ENCODE measurements at regions not wholly inside any gene's neighbourhood (a gene's known extent, or its start where the extent isn't known, plus 50 kb on each side); places are given as distances from the start of the nearest gene placed in this dataset.

DNA sequence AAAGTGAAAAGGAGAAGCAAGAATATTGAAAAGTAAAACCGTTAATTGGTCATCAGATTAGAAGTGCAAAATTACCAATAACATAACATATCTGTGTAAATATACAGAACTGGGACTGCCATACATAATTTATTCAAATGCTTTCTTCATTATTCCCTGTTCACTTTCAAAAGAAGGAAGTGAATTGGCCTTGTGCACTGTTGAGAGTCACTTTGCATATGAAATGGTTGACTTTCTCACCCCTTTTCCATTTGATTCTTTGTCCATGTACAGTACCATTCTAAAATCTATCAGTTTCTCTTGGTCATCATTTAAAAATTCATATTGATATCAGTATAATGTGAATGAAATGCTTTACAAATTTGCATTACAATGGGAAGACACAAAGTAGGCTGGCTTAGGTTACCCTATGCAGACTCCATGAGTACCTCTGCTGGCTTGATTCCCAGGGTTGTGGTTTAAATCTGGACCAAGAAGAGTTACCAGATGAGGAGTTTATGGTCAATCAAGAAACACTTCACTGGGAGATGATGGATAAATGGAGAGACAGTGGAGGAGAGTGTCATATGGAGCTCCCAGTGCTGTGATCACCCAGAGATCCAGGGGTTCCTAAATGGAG is 210.9 kb upstream of the TOPAZ1 start:
- no peak for DNase-seq

DNA sequence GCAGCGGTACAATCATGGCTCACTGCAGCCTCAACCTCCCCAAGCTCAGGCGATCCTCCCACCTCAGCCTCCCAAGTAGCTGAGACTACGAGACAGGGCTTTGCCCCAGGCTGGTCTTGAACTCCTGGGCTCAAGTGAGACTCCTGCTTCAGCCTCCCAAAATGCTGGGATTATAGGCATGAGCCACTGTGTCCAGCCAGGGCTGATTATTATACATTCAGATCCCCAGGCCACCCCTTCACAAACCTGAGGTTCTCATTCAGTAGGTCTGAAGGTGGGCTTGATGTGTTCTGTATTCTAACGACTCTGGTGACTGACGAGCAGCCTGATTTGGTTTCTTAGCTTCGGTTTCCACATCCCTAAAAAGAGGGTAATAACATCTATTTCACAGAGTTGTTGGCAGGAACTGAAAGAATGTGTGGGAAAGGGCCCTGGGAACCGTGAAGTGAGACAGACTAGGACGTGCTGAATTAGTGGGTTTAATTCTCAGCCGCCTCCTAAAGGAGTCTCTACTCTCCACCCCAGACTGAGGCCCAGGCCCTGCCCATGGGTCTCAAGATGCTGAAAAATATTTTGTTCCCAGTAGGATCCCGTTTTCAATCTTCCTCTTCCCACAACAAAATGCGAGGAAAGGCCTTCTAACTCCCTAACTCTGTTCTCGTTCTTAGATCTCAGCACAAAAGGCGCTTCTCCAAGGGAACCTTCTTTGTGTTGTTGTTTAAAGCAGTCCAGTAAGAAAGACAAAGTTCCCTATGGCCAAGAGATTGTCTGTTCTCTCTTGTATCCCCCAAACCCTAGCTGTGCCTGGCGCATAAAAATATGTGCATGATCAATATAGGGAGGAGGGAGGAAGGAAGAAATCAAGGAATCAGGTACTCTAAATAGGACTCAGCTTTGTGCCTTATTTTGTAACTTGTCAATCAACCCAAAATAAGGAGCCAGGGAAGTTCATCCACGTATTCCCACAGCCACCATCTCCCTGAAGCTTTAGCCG is 210.0 kb upstream of the TOPAZ1 start:
- DNase-seq, result no peak

- DNase-seq, result no peak
These were observed 209.2 kb upstream of the TOPAZ1 start for GRCh38 chr3:44032487-44032886.

GRCh38 chr3:44033123-44033522 is 208.6 kb upstream of the TOPAZ1 start:
- DNase-seq, result no peak

- no peak for DNase-seq
These were observed 204.8 kb upstream of the TOPAZ1 start for GRCh38 chr3:44036850-44037249.

- DNase-seq, result no peak
These were observed 202.7 kb upstream of the TOPAZ1 start for GRCh38 chr3:44039006-44039405.

- DNase-seq, result no peak
These were observed 200.0 kb upstream of the TOPAZ1 start for GRCh38 chr3:44041726-44042125.

- no peak for DNase-seq
These were observed 198.9 kb upstream of the TOPAZ1 start for GRCh38 chr3:44042772-44043171.

DNA sequence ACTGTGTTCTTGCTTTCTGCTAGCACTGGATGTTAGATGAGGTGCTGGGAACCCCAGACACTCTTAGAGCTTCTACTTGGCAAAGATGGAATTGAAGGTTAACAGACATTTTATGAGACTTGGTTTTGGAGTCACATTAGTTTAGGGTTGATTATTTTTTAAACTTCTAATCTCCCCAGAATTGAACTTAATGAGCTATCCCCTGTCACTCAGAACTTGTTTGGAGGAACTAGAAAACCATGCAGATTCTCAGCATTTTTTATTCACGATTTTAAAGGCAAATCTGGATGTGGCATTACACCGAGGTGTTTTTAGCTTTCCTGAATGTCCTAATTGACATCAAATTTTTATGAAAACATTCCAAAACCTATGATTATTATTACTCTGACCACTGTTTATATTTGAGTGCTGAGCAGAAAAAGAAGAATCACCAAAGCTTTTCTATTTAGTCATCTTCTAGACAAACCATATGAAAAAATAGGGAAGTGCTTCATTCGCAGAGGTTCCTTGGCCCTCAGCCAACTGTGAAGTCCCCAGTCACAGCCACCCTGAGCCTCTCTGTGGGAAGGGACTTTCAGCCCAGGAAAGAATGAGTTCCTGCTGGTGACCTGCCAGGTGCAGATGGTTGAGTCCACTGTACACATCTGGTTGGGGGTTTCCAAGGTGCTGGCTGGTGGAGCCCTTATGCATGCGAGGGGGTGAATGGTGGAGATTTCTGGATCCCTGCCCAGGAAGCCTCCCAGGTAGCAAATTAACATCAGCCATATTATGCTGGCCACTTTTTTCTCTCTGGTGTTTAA is 196.0 kb upstream of the TOPAZ1 start:
- DNase-seq, result no peak

DNA sequence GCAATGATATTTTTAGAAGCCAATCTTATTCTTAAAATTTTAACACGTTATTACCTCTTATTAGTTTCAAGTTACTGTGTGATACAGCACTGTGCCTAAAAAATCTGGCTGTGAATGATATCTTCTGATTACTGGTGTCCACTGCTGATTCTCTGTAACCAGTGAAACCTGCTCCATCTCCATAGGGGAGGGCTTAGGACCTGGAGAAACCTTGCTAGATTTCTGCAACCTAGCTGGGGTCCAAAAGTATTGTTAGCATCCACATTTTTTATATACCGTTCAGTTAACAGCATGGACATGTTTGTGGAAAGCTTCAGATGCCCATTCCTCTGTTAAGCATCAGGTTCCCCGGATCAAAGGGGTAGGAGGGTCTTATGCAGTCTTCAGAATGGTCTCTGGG is 193.9 kb upstream of the TOPAZ1 start:
- no peak for DNase-seq

- DNase-seq, result no peak
These were observed 193.3 kb upstream of the TOPAZ1 start for GRCh38 chr3:44048196-44048924.

DNA sequence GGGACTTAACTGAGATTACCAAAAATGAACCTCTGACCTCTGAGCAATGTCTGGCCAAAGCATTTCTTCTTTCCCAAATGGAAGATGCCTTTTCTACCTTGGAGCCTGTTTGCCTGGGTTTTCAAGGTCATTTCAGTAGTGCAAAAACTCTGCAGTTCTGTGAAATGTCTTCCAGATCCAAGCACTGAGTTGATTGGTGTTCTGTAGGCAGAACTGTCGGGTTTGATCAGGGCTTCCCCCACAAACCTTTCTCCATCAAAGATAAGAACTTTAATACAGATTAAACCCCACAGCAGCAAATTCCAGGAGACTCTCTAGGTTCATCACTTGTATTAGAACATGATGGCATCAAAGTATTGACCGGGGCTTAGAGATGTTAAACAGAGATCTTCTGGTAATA is 192.7 kb upstream of the TOPAZ1 start:
- no peak for DNase-seq

GRCh38 chr3:44050101-44050500 is 191.6 kb upstream of the TOPAZ1 start:
- no peak for DNase-seq

- DNase-seq, result no peak
These were observed 190.8 kb upstream of the TOPAZ1 start for GRCh38 chr3:44050867-44051266.

DNA sequence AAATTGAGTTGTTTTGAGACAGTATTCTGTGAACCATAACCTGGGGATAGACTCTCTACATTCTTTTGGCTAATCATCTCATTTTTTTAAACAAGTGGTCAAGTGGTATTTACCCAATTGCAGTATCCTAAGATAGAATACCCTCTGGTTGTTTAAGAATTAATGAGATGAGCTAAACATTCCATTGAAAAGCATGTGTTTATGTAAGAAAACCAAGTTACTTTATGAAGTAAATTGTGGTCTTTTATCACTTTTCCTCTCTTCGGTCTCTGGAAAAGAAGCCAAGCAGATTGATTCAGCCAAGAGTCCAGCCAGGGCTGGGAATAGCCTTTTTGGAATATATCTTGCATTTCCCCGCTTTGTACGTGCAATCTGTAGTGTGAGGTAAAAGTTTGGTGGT is 185.7 kb upstream of the TOPAZ1 start:
- DNase-seq, result no peak

- DNase-seq, result no peak
These were observed 185.0 kb upstream of the TOPAZ1 start for GRCh38 chr3:44056446-44057240.

DNA sequence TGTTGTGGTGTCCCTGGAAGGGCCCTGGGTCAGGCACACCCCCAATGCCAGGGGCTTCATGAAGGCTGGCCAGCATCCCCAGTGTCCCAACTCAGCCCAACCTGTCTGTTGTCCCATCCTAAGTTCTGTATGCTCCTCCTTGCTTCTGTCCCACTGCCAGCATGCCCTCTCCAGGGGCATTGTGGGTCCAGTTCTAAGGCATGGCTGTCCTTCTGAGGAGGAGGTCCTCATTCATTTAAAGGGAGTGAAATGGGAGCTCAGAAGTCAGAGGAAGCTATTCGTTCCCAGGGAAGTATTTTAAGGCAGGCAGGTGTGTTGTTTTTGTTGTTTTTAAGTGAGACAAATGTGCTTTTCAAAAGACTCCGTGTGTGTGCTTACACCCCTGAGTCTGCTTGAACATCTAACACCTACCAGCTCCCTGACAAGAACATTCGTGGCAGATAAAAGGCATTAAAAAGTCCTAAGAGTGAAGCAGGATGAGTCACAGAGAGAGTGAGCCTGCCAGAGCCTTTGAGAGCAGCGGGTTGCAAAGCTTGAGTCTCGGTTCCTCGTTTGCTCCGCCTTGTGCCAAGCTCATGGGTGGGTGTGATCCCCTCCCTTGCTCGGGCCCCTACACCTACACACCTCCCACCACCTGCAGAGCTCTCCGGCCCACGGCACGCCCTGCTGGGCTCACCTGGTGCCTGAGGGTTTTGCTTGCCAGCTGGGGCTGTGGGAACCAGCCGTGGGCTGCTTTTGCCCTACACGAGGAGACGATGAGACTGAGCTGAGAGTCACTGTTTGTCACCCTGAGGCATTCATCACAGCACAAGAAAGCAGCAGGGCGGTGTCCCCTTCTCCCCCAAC is 183.4 kb upstream of the TOPAZ1 start:
- DNase-seq, result no peak

DNA sequence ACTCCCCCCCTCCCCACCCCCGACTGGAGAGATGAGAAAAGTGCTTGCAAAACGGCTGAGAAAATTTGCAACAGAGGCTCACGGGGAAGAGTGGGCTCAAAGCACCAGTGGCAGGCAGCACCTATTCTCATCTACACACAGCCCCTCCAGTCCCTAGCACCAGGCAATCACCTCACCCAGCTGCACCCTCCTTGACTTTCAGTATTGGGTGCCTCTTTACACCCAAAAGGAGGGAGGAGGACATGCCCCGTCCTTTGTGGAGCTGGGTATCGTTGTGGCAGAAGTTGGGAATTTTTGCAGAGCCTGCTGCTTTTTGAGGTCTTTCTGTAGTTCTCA is 182.8 kb upstream of the TOPAZ1 start:
- DNase-seq, result no peak

- DNase-seq, result no peak
These were observed 181.5 kb upstream of the TOPAZ1 start for GRCh38 chr3:44060164-44060563.

DNA sequence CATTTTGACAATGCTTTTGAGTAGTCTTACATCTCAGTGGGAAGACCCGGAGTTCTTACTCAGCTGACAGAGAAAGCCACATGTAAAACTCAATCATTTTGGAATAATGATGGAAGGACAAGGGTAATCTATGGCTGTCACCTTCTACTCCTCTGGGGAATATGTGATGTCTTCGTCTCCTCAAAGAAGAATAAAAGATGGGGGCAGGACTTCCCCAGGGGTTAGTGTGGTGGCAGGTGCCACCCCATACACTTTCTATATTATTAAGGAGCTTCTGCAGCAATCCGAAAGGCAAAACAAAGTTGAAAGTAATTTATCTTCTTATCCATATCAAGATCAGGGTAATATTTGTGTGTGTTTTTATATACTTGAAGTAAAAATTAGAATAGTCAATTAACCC is 180.4 kb upstream of the TOPAZ1 start:
- DNase-seq, result no peak

- DNase-seq, result no peak
These were observed 179.7 kb upstream of the TOPAZ1 start for GRCh38 chr3:44061961-44062360.
